Gastrocnemius medialis (tissue), 4 donors: ENCODE measurements at regions not wholly inside any gene's neighbourhood (a gene's known extent, or its start where the extent isn't known, plus 50 kb on each side); places are given as distances from the start of the nearest gene placed in this dataset.

ENCODE experiments used
- POLR2A ChIP-seq, 2 donors: fragments of 450-650 bp; IDR thresholded peaks; one replicate each; pipeline ENCODE4 v1.6.1; 2017; ENCODE audit warnings: antibody characterized with exemption in 2 of 2, mild to moderate bottlenecking in 2 of 2, moderate library complexity in 2 of 2
- TF ChIP-seq, protein P1 (sequence below), 5 experiments: fragments of 450-650 bp in 3 of 5; fragments of 200-600 bp in 2 of 5; sonication (generic) in 2 of 5; IDR thresholded peaks in 4 of 5; conservative IDR thresholded peaks in 1 of 5; 1 replicate in 4 of 5; 2 replicates in 1 of 5; pipeline ENCODE4 v1.5.1; 2016 to 2019; ENCODE audit warnings: antibody characterized with exemption in 5 of 5, mild to moderate bottlenecking in 3 of 5, moderate library complexity in 3 of 5

DNA sequence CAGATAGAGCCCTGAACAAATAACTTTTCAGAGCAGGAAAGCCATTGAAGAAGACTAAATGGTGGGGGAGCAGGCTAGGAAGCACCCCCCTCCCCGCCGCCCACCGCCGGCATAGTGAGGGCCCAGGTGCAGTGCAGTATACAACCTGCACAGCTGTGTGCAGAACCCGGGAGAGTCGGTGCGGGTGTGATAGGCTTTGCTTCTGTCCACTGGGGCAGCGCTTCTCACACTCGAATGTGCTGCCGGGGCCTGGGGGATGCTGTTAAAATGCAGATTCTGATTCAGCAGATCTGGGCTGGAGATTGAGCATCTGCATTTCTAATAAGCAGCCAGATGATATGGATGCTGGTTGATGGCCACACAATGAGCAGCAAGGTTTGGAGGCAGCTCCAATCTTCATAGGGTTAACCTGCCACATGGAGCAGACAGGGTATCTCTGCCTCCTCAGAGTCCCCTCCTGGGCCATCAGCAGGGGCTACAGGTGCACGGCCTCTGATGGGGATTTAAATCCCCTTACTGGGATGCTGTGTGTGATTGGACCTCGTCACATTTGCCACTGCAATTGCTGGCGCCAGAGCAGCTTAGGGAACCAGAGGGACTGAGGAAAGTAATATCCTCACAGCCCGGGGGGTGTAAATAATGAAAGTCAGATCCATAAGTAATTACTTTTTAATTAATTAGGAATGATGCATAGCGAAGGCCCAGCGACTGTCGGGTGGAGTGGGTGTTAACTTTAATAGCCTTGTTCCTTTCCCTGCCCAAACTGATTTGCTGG is 172.0 kb upstream of the RPL38 start:
- no peak for TF ChIP-seq POLR2A (IDR thresholded peaks at IDR 0.05)
- TF ChIP-seq, protein P1, sequence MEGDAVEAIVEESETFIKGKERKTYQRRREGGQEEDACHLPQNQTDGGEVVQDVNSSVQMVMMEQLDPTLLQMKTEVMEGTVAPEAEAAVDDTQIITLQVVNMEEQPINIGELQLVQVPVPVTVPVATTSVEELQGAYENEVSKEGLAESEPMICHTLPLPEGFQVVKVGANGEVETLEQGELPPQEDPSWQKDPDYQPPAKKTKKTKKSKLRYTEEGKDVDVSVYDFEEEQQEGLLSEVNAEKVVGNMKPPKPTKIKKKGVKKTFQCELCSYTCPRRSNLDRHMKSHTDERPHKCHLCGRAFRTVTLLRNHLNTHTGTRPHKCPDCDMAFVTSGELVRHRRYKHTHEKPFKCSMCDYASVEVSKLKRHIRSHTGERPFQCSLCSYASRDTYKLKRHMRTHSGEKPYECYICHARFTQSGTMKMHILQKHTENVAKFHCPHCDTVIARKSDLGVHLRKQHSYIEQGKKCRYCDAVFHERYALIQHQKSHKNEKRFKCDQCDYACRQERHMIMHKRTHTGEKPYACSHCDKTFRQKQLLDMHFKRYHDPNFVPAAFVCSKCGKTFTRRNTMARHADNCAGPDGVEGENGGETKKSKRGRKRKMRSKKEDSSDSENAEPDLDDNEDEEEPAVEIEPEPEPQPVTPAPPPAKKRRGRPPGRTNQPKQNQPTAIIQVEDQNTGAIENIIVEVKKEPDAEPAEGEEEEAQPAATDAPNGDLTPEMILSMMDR (IDR thresholded peaks at IDR 0.05 in 4 of 5, conservative IDR thresholded peaks at IDR 0.05 in 1 of 5): no peak
